HG03066 (cell line): ENCODE measurements at regions not wholly inside any gene's neighbourhood (a gene's known extent, or its start where the extent isn't known, plus 50 kb on each side); places are given as distances from the start of the nearest gene placed in this dataset.

Source experiments
- ATAC-seq: cut with Tn5 transposase; IDR thresholded peaks from one replicate; pipeline ENCODE4 v1.9.1; 2021; ENCODE audit warnings: low read depth; ENCODE audit not compliant: unreplicated experiment

DNA sequence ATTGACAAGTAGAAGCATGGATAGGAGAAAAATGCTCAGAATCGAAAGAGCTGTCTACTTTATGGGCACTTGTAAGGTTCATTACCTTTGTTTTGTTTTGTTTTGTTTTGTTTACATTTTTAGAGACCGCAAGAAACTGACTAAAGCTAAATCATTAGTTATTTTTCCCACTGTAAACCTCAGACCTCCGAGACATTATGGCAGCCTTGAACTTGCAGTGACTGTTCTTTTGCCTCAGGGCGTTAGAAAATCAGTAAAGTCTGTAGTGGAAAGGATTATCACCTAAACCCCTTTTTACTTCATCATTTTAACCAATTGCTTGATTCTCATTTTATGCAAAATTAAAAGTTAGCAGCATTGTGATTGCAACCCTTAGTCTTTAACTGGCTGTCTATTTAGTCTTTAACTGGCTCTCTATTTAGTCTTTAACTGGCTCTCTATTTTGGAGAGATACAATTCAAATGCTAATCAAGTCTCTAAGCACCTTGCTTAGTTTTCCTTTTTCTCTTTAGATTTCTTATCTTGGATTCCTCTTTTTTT is 383.3 kb upstream of the ROBO2 start:
- no peak for ATAC-seq

GRCh38 chr3:76657909-76658308 is 382.0 kb upstream of the ROBO2 start:
- no peak for ATAC-seq

- ATAC-seq, result no peak
Measured at GRCh38 chr3:76661527-76662250, 378.2 kb upstream of the ROBO2 start.

DNA sequence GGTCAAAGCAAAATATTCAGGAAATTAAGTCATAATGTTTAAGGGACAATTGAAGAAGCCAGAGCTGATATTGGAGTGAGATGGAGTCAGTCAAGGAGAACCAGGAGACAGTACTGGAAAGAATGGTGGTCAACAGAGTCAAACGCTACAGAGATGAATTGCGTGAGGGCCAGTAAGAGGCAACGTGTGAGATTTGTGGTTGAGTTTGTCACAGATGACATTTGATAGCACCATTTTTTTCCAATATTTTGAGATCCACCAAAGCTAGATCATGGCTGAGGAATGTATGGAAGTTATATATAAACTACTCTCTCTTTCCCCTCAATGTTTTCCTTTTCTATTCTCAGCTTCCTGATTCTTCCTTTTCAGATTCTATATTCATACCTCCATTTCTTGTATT is 375.1 kb upstream of the ROBO2 start:
- no peak for ATAC-seq

DNA sequence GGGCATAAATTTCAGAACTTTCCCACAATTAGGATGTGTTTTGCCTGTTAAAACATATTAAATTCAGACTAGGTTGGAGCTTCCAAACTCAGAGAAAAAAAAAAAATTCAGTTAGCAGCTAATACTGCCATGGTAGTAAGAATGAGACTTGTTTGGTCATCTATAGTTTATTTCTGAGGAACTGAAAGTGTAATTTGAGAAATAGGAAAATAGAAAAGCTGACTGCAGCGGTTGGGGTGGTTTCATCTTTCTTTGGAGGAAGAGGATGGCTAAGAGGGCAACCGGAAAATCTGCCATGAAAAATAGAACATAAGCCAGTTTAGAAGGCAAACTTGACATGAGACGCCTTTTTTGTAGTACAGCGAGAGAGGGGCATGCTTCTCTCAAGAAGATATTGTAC is 371.2 kb upstream of the ROBO2 start:
- no peak for ATAC-seq

- no peak for ATAC-seq
Measured at GRCh38 chr3:76669322-76669721, 370.6 kb upstream of the ROBO2 start.

- no peak for ATAC-seq
Measured at GRCh38 chr3:76673171-76673570, 366.7 kb upstream of the ROBO2 start.

DNA sequence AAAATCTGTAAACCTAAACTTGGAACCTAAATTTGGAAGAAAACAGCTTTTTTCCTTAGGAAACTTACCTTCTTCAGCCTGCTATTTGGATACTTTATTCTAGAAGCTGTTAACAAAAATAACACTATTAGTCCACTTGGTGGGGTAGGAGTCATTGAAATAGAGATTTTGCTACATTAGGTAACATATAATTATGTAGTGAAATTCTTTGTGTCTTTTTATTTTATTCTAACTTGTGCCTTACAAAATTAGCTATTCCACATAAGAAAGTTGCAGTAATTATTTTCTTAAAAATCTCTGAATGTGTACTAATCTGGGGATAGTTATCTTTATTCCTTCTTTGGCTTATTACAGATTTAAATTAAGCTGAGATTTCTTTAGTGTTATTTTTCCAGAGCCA is 360.4 kb upstream of the ROBO2 start:
- ATAC-seq, result no peak

DNA sequence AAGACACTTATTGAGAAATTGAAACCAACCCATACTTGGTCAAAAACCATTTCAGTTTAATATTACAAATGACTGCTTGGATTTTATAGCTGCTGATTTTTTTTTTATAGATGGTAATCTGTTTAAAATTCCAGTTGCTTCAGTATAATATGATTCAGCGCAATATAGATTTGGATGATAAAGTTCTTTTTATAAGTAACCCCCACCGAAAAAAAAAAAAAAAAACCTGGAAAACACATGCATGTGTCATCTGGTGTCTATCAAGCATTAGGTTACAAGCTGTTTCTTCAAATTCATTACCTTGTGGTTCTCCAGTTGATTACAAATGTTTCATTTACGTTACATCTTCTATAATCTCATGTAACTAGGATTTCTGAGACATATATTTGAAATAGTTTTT is 356.6 kb upstream of the ROBO2 start:
- ATAC-seq, result no peak

DNA sequence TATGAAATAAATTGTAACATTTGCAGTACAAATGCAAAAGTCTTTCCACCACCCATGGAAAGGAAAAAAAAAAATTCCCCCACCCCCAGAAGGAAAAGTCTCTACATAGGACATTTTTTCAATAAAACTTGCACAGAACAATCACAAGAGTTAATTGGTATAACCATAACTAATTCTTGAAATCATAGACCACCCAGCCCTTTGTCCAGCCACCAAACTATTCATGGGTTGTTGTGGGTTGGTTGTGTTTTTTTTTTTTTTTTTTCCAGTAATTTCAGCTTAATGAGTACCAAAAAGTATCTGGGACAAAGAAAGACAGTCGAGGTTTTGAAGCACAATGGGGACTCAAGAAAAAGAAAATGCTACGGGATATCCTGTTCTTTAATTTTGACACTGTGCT is 355.0 kb upstream of the ROBO2 start:
- no peak for ATAC-seq

DNA sequence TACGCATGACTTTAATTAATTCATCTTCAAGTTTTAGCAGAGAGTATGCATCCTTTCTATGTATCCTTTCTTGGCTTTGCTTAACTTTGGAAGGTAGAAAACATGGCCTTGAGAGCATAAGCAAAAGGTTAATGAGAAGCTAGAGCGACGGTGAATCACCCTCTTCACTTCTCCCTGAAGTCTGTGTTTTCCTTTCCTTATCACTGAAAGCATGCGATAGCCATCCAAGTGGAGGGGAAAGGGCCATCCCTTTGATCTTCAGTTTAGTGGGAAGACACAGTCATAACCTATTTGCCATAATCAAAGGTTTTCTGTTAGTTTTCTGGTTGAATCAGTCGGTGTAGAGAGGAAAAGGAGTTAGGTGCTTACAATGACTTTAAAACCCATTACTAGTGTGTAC is 354.0 kb upstream of the ROBO2 start:
- no peak for ATAC-seq

DNA sequence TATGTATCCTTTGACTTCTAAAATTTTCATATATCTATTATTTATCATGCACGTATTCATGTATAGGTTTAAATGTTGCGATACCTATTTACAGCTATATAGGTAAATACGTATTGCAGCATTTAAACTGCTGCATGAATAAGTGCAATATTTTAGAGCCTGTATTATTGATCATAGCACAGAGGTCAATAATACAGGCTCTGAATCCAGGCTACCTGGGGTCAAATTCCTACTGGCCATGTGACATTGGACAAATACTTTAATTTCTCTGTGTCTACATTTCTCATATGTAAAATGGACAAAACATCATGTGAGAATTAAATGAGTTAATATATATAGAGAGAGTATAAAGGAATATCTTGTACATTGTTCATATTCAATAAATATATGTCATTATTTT is 352.9 kb upstream of the ROBO2 start:
- ATAC-seq, result no peak

DNA sequence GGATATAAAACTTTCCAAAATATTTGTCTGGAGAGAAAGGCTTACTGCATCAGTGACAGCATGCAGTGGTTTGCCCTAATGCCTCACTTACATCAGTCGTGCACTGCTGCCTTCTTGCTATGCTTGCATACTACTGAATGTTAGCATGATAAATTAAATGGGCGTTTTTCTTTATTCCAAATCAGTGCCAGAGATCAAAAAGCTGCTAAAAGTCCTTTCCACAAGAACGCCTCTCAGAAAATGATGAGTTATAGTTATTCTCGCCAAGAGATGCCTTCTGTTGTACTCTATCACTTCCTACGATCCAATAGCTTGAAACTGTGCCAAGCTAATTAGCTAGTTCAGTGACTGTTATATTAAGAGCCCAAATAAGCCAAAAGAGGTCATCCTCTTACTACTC is 345.8 kb upstream of the ROBO2 start:
- ATAC-seq, result no peak

- no peak for ATAC-seq
Measured at GRCh38 chr3:76698136-76698706, 341.7 kb upstream of the ROBO2 start.

DNA sequence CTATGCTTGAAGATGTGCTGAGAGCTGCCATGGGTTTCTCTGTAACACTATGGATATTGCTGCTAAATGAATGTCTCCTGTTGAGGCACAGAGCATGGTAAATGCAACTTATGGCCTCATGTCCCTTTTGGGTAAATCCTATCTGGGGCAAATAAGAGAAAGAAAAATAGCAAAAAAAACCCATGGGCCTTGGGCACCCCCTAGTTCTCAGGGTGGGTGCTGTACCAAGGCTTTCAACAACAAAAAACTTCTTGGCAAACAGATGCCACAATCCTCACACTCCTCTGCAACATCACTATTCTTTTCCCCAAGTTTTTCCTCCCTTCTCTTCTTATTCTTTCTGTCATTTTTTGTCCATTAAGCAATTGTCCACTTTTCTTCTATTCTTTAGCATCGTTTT is 340.1 kb upstream of the ROBO2 start:
- no peak for ATAC-seq

- ATAC-seq, result no peak
Measured at GRCh38 chr3:76700323-76700722, 339.6 kb upstream of the ROBO2 start.

- no peak for ATAC-seq
Measured at GRCh38 chr3:76702676-76703075, 337.2 kb upstream of the ROBO2 start.

DNA sequence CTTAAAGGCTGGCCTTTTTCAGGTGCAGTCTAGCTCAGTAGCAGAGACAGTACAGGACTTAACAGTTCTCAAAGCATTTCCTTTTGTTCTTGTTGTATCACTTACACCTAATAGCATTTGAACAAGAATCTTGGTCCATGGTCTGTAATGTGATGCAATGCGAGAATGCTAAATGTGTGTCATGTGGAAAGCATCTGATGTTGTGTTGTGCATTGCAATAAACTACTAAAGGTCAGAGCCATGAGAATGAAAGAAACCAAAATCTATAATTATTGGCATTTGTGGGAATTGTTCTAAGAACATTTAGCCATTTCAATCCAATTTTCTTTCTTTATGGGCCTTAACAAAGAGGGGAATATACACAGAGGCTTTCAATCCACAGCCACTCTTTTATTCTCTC is 324.5 kb upstream of the ROBO2 start:
- no peak for ATAC-seq

DNA sequence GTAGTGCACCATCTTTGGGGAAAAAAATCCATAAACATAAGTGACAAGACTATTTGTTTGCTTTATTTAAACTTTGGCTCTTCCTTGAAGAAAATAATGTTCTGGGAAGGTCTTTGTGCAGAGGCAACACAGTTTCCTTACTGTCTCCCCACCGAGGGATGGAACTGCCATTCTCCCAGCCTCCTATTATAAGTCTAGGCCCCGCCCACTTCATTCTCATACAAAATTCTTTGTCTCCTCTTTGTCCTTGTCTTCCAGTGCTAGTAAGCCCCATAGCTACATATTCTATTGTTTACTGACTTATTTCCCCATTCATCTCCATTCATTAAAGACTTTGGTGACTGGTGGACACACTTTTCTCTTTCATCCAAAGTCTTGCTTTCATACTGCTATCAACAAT is 316.5 kb upstream of the ROBO2 start:
- ATAC-seq, result no peak

GRCh38 chr3:76724075-76724474 is 315.8 kb upstream of the ROBO2 start:
- ATAC-seq, result no peak

DNA sequence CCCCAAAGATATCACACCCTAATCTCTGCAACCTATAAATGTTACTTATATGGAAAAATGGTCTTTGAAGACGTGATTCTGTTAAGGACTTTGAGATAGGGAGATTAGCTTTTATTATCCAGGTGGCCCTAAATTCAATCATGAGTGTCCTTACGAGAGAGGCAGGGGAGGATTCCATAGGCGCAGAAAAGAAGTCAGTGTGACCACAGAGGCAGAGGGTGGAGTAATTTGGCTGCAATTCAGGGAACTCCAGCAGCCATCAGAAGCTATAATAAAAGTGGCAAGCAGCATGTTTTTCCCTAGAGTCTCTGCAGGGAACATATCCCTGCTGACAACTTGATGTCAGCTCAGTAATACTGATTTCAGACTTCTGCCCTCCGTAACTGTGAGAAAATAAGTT is 315.2 kb upstream of the ROBO2 start:
- no peak for ATAC-seq

GRCh38 chr3:76726034-76726433 is 313.9 kb upstream of the ROBO2 start:
- ATAC-seq, result no peak
